Calu3 (cell line): ENCODE measurements at regions not wholly inside any gene's neighbourhood (a gene's known extent, or its start where the extent isn't known, plus 50 kb on each side); places are given as distances from the start of the nearest gene placed in this dataset.

Experiments
- BruUV-seq: library from RNA; stranded (reverse); fragments of 400-500 nt; replicated peaks from 2 replicates; lab custom pipeline; 2021; lab: Mats Ljungman, UMichigan
- CTCF ChIA-PET: fragments of 300-600 bp; sonication (Branson Sonifier 250); formaldehyde crosslinking; loops from one replicate; lab custom pipeline; 2022; ENCODE audit warnings: antibody characterized with exemption; lab: Charles Lee
- DNase-seq: peaks from one replicate; pipeline ENCODE4 v3.0.0; 2022
- H3K27ac Mint-ChIP-seq: one replicate; pipeline ENCODE4 v1.8.0; 2022; ENCODE audit warnings: mixed read lengths; ENCODE audit not compliant: unreplicated experiment
- H3K27me3 Mint-ChIP-seq: one replicate; pipeline ENCODE4 v1.8.0; 2022; ENCODE audit warnings: mixed read lengths; ENCODE audit not compliant: unreplicated experiment
- H3K36me3 Mint-ChIP-seq: one replicate; pipeline ENCODE4 v1.8.0; 2022; ENCODE audit warnings: mild to moderate bottlenecking, moderate library complexity, mixed read lengths; ENCODE audit not compliant: insufficient read depth, unreplicated experiment
- H3K4me1 Mint-ChIP-seq: one replicate; pipeline ENCODE4 v1.8.0; 2022; ENCODE audit warnings: mild to moderate bottlenecking, low read depth, mixed read lengths; ENCODE audit not compliant: unreplicated experiment
- H3K4me3 Mint-ChIP-seq: one replicate; pipeline ENCODE4 v1.8.0; 2022; ENCODE audit warnings: mild to moderate bottlenecking, low read depth, moderate library complexity, mixed read lengths; ENCODE audit not compliant: unreplicated experiment
- H3K9me3 Mint-ChIP-seq: one replicate; pipeline ENCODE4 v1.8.0; 2022; ENCODE audit warnings: low read depth, mixed read lengths; ENCODE audit not compliant: unreplicated experiment
- intact Hi-C: fragments of 100-400 bp; cut with micrococcal nuclease; formaldehyde crosslinking; loops from one replicate; pipeline ENCODE4 v1.10.0; 2022; ENCODE audit not compliant: unreplicated experiment
- TF ChIP-seq, protein P1 (sequence below): fragments of 200-600 bp; IDR thresholded peaks from one replicate; pipeline ENCODE4 v1.8.0; 2022; ENCODE audit warnings: antibody characterized with exemption; ENCODE audit not compliant: unreplicated experiment

DNA sequence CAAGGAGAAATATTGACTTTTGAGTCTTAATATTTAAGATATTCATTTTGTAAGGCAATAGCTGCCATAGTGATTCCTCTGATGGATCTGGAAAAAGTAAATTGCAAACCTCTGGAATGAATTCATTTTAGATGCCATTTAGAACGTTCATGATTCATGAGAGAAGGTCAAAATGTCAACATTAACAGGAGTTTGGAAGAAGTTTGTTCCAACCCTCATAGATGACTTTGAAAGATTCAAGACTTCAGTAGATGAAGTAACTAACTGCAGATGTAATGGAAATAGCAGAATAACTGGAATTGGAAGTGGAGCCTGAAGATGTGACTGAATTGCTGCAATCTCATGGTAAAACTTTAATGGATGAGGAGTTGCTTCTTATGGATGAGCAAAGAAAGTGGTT, 100.9 kb upstream of the CCN2 start:
- Mint-ChIP-seq H3K27ac (no peak overlapping the region), H3K9me3 (peaks cover 6% of the 10 kb centered on the region), H3K4me1 (peaks cover 10% of the 10 kb centered on the region), H3K4me3 (no peak overlapping the region), H3K27me3 (no peaks in the 10 kb centered on the region), H3K36me3 (no peaks in the 10 kb centered on the region)
- intact Hi-C loops = no loop called here
- CTCF ChIA-PET = no interaction called here
- no peak for DNase-seq
- TF ChIP-seq, protein P1, sequence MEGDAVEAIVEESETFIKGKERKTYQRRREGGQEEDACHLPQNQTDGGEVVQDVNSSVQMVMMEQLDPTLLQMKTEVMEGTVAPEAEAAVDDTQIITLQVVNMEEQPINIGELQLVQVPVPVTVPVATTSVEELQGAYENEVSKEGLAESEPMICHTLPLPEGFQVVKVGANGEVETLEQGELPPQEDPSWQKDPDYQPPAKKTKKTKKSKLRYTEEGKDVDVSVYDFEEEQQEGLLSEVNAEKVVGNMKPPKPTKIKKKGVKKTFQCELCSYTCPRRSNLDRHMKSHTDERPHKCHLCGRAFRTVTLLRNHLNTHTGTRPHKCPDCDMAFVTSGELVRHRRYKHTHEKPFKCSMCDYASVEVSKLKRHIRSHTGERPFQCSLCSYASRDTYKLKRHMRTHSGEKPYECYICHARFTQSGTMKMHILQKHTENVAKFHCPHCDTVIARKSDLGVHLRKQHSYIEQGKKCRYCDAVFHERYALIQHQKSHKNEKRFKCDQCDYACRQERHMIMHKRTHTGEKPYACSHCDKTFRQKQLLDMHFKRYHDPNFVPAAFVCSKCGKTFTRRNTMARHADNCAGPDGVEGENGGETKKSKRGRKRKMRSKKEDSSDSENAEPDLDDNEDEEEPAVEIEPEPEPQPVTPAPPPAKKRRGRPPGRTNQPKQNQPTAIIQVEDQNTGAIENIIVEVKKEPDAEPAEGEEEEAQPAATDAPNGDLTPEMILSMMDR = no peak
- no TSS peak for BruUV-seq

DNA sequence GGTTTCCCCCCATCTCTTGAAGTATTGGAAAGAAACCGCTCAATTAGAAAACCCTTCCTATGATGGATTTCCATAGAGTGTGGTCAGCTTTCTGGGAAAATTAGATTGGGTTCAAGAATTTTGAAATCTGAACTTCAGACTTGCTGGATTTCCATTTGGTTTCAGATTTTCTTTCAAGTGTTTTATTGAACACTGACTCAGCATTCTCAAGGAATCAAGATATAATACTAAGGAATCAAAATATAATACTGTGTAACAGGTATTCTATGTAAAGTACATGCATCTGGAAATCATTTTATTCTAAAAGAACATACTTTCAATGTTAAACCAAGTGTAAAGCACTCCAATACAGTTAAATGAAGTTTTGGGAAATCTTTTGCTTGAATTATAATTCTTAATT, 94.7 kb upstream of the CCN2 start:
- no peaks in the 10 kb centered on the region for H3K27me3 Mint-ChIP-seq
- intact Hi-C loops = no loop called here
- H3K4me3 Mint-ChIP-seq = no peak overlapping the region
- H3K4me1 Mint-ChIP-seq = no peaks in the 10 kb centered on the region
- DNase-seq = no peak
- TF ChIP-seq, protein P1 = no peak
- CTCF ChIA-PET = no interaction called here
- peaks cover 7% of the 10 kb centered on the region for H3K9me3 Mint-ChIP-seq
- BruUV-seq = no TSS peak
- H3K36me3 Mint-ChIP-seq = no peaks in the 10 kb centered on the region
- no peak overlapping the region for H3K27ac Mint-ChIP-seq

DNA sequence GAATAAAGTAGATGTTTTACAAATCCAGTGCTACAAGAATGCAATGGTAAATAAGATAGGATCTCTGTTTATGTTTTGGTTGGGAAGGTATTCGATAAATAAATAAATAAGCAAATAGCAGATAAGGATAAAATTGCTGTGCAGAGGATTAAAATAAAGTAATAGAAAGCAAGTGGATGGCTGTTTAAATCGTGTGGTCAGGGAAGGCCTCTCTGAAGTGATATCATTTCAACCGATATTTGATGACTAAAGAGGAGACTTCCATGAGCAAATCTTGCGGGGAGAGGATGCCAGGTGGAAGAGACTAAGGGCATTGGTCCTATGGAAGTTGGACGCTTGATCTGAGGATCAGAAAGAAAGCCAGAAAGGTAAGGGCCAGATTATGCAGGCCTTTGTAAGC, 92.0 kb upstream of the CCN2 start:
- no peak for DNase-seq
- Mint-ChIP-seq H3K9me3 (peaks cover 4% of the 10 kb centered on the region), H3K27ac (no peak overlapping the region), H3K36me3 (no peaks in the 10 kb centered on the region), H3K27me3 (no peaks in the 10 kb centered on the region), H3K4me1 (no peaks in the 10 kb centered on the region), H3K4me3 (no peak overlapping the region)
- CTCF ChIA-PET = no interaction called here
- TF ChIP-seq, protein P1 = no peak
- no TSS peak for BruUV-seq
- intact Hi-C loops = no loop called here

DNA sequence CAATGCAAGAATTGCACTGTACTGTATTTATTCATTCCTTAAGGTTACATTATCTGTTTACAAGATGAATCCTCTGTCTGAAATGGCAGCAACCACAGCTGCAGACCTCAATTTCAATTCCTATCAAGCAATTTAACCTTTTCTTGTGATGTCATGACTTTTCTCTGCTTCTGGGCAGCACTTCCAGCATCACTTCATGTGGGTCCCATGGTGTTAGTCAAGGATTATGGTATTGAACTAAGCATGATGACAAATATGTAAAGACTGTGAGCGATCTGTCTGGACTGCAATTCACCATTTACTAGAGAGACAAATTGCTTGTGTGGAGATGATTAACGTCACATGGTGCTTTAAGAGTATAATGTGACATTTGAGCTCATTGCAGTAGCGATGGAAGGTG, 90.5 kb upstream of the CCN2 start:
- H3K27ac Mint-ChIP-seq = no peak overlapping the region
- H3K9me3 Mint-ChIP-seq = peaks cover 4% of the 10 kb centered on the region
- H3K27me3 Mint-ChIP-seq = no peaks in the 10 kb centered on the region
- peaks cover 8% of the 10 kb centered on the region for H3K4me1 Mint-ChIP-seq
- intact Hi-C loops = no loop called here
- TF ChIP-seq, protein P1 = no peak
- no TSS peak for BruUV-seq
- DNase-seq = no peak
- H3K36me3 Mint-ChIP-seq = no peaks in the 10 kb centered on the region
- CTCF ChIA-PET = no interaction called here
- no peak overlapping the region for H3K4me3 Mint-ChIP-seq

DNA sequence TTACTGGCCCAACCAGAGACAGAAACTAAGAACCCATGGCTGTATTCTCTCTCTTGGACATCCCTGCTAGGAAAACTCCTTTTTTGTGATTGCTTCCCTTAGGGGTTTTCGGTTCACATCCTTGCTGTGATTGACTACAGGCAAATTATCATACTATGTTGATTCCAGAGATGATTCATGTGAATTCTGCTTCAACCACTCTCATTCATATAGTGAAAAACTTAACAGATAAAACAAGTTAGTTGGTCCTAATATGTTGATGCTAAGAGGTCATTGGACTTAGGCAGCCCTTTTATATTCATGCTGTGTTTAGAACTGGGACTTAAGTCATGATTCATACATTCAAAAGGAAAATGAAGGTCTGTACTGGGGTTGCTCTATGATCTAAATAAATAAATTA, 76.9 kb upstream of the CCN2 start:
- H3K4me3 Mint-ChIP-seq = no peak overlapping the region
- TF ChIP-seq, protein P1 = no peak
- CTCF ChIA-PET = no interaction called here
- no peak for DNase-seq
- no TSS peak for BruUV-seq
- H3K27ac Mint-ChIP-seq = no peak overlapping the region
- intact Hi-C loops = no loop called here
- H3K4me1 Mint-ChIP-seq = peaks cover 19% of the 10 kb centered on the region
- peaks cover 4% of the 10 kb centered on the region for H3K9me3 Mint-ChIP-seq
- no peaks in the 10 kb centered on the region for H3K27me3 Mint-ChIP-seq
- H3K36me3 Mint-ChIP-seq = no peaks in the 10 kb centered on the region
